Choroid plexus epithelial cell (primary cell): ENCODE measurements at regions not wholly inside any gene's neighbourhood (a gene's known extent, or its start where the extent isn't known, plus 50 kb on each side); places are given as distances from the start of the nearest gene placed in this dataset.

Experiments used
- DNase-seq: peaks from one replicate; pipeline ENCODE4 v3.0.0-alpha.2; 2010; ENCODE audit warnings: low read depth
- H3K4me3 ChIP-seq: 2 replicates; pipeline ENCODE4 v1.5.1; 2011; ENCODE audit warnings: low read depth, mild to moderate bottlenecking, control low read depth, low read length, moderate library complexity
- TF ChIP-seq, protein P1 (sequence below): conservative IDR thresholded peaks from 2 replicates; pipeline ENCODE4 v1.5.1; 2011; ENCODE audit warnings: low read depth, mild to moderate bottlenecking, control low read depth, inconsistent platforms, low read length, moderate library complexity

DNA sequence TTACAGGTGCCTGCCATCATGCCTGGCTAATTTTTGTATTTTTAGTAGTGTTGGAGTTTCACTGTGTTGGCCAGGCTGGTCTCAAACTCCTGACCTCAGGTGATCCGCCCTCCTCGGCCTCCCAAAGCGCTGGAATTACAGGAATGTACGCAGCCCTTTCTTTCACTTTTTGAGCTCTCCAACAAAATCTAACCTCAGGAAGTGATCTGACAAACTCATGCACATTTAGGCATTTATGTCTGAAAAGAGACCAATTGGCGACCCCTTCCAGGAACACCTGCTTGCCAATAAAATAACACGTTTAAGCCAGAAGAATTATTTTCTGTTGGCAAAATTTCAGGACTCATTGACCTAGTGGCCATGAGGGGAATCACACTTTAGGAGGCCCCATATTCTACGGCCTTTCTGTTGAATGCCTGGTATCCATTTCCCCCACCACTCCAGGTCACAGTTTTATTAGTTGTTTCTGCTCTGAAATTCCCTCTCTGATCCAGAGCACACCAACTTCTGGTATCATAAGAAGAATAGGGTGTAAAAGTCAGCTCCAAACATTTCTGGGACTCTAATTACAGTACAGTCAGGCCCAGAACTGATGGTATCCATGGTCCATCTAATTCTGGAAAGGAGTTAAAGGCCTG lies 65.8 kb upstream of the FRMD4A start:
- no peak overlapping the region for H3K4me3 ChIP-seq
- TF ChIP-seq, protein P1, sequence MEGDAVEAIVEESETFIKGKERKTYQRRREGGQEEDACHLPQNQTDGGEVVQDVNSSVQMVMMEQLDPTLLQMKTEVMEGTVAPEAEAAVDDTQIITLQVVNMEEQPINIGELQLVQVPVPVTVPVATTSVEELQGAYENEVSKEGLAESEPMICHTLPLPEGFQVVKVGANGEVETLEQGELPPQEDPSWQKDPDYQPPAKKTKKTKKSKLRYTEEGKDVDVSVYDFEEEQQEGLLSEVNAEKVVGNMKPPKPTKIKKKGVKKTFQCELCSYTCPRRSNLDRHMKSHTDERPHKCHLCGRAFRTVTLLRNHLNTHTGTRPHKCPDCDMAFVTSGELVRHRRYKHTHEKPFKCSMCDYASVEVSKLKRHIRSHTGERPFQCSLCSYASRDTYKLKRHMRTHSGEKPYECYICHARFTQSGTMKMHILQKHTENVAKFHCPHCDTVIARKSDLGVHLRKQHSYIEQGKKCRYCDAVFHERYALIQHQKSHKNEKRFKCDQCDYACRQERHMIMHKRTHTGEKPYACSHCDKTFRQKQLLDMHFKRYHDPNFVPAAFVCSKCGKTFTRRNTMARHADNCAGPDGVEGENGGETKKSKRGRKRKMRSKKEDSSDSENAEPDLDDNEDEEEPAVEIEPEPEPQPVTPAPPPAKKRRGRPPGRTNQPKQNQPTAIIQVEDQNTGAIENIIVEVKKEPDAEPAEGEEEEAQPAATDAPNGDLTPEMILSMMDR: peak; percentile 67

DNA sequence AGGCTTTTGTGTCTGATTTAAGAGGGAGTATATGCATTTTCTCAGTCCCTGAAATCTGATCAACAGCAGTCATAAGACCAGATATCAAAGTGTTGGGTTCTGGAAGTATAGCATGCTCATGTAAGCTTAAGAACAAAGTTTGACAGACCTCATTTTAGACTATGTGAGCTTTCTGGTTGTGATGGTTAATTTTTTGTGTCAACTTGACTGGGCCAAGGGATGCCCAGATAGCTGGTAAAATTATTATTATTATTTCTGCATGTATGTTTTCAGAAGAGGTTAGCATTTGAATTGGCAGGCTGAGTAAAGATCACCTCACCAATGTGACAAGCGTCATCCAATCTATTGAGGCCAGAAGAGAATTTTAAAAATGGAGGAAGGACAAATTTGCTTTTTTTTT lies 63.5 kb upstream of the FRMD4A start:
- no peak for DNase-seq
- H3K4me3 ChIP-seq: no peak overlapping the region

More for the DNA sequence above, 65.8 kb upstream of the FRMD4A start:
- DNase-seq: peak; percentile 57

DNA sequence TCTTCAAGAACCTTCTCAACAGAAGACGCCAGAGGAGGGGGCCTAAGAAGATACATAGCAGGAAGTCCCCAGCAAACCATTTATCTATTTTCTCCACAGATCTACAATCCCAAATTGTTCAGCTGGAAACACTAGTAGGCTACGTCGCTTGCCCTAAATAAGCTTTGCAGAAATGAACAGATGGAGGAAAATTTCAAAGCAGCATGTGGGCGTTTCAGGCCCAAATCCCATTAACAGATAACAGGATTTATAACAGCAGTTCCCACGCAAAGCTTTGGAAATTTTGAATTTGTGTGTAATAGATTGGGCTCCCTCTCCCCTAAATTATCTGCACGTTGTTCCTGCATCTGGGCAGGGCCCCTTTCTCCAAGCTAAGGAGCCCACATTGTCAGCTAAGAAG lies 60.6 kb upstream of the FRMD4A start:
- no peak for DNase-seq
- TF ChIP-seq, protein P1: no peak
- no peak overlapping the region for H3K4me3 ChIP-seq

More for the DNA sequence above, 63.5 kb upstream of the FRMD4A start:
- TF ChIP-seq, protein P1: no peak

DNA sequence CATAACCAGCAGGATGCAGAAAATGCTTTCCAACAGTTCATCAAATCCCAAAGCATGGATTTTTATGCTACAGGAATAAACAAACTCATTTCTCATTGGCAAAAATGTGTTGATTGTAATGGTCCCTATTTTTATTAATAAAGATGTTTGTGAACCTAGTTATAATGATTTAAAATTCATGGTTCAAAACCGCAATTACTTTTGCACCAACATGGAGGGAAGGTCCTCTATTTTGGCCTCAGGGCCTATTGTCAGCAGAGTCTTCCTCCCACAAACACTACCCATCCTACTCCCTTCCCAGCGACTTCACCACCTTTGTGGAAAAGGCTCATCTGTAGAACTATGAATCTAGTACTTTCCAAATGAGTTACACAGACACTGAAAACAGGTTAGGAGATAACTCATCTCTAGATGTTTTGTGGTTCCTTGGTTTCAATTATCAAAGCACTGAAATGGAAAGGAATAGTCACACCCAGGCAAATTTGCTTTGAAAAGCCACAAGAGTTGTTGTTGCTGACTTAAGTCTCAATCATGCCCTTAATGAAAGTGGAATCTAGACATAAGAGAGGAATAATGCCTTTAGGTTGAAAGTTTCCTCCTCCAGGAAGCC lies 59.4 kb upstream of the FRMD4A start:
- DNase-seq: no peak
- no peak overlapping the region for H3K4me3 ChIP-seq
- TF ChIP-seq, protein P1: no peak

DNA sequence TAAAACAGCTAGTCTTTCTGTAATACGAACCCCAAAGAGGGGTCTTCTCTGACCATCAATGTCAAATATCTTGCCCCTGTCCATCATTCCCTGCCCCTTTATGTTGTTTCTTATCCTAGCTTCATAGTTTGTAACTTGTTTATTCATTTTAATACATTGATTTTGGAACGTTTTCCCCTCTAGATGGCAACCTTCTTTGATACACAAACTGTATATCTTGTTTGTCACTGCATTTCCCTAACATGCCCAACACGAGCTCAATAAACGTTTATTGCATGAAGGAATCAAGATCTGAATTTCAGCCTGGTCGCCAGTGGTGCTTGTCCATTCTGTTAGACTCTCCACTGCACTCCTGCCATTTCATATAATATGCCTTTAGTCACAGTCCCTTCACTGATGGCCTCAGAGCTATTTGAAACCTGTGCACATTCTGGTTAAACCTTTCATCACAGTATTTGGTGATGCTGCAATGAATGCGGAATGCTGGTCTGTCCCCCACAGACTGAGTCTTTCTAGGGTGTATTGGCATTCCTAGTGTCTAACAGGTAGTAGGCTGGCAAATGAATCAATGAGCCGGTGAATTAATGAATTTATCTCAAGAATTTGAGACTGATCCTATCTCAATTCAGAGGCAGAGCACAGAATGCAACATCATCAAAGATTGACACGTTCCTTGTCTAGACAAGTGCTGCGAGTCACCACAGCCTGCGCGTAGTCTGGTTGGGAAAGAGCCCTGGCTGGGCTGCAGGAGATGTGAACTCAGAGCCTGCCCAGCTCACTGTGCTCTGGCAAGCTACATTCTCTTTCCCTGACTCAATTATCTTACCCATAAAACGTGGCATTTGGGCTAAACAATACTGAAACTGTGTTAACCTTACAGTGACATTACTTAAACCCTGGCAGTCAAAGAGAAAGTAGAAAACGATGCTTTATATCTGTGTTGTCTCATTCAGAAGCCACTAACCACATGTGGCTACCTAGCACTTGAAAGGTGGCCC lies 55.2 kb upstream of the FRMD4A start:
- DNase-seq: peak; percentile 80
- TF ChIP-seq, protein P1: peak; percentile 21

DNA sequence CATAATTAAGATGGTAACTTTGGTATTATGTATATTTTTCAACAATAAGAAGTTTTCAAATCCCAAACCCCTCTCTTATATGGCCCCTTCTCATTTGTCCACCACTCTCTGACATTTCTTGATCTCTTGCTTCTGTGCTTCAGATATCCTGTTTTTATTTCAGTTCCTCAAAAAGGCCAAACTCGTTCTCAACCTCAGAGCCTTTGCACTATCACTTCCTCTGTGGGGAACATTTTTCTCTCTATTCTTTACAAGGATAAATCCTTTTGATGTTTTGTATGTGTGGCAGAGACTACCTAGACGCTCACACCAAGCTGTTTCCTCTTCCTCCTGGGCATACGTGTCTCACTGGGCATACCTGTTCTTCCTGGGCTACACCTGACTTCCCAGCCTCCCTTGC lies 54.2 kb upstream of the FRMD4A start:
- DNase-seq: no peak
- TF ChIP-seq, protein P1: no peak
- H3K4me3 ChIP-seq: no peak overlapping the region

More for the DNA sequence above, 55.2 kb upstream of the FRMD4A start:
- H3K4me3 ChIP-seq: no peak overlapping the region
